H9 (cell line): ENCODE measurements at regions not wholly inside any gene's neighbourhood (a gene's known extent, or its start where the extent isn't known, plus 50 kb on each side); places are given as distances from the start of the nearest gene placed in this dataset.

Experiments used
- DNase-seq: peaks from one replicate; pipeline ENCODE4 v3.0.0-alpha.2; 2017
- H2AFZ ChIP-seq: one replicate; pipeline ENCODE4 v1.6.1; 2013; ENCODE audit warnings: mild to moderate bottlenecking, low read length, control low read depth, moderate library complexity
- H2AK5ac ChIP-seq: 2 replicates; pipeline ENCODE4 v1.6.1; 2013; ENCODE audit warnings: low read length, control low read depth, mixed read lengths; ENCODE audit not compliant: insufficient read length
- H2BK120ac ChIP-seq: one replicate; pipeline ENCODE4 v1.6.1; 2013; ENCODE audit warnings: low read depth, mild to moderate bottlenecking, low read length, control low read depth, inconsistent platforms; ENCODE audit not compliant: poor library complexity, severe bottlenecking
- H2BK12ac ChIP-seq: 2 replicates; pipeline ENCODE4 v1.6.1; 2013; ENCODE audit warnings: low read length, control low read depth, mixed read lengths, low read depth; ENCODE audit not compliant: insufficient read length
- H2BK15ac ChIP-seq: 2 replicates; pipeline ENCODE4 v1.6.1; 2013; ENCODE audit warnings: low read depth, low read length, control low read depth
- H2BK20ac ChIP-seq: one replicate; pipeline ENCODE4 v1.6.1; 2013; ENCODE audit warnings: low read depth, mild to moderate bottlenecking, low read length, control low read depth, inconsistent platforms; ENCODE audit not compliant: poor library complexity, severe bottlenecking
- H2BK5ac ChIP-seq: 2 replicates; pipeline ENCODE4 v1.6.1; 2013; ENCODE audit warnings: low read length, control low read depth, mixed read lengths; ENCODE audit not compliant: insufficient read length
- H3K14ac ChIP-seq: 2 replicates; pipeline ENCODE4 v1.6.1; 2013; ENCODE audit warnings: low read length, control low read depth; ENCODE audit not compliant: insufficient read depth
- H3K18ac ChIP-seq: 2 replicates; pipeline ENCODE4 v1.6.1; 2013; ENCODE audit warnings: low read depth, mild to moderate bottlenecking, mixed read lengths, low read length, control low read depth; ENCODE audit not compliant: insufficient read length
- H3K23ac ChIP-seq: 2 replicates; pipeline ENCODE4 v1.6.1; 2013; ENCODE audit warnings: low read length, control low read depth, mixed read lengths, low read depth; ENCODE audit not compliant: insufficient read length
- H3K23me2 ChIP-seq: 2 replicates; pipeline ENCODE4 v1.6.1; 2013; ENCODE audit warnings: low read depth, mild to moderate bottlenecking, mixed read lengths, low read length, control low read depth; ENCODE audit not compliant: insufficient read length, poor library complexity, severe bottlenecking
- H3K27ac ChIP-seq: 2 replicates; pipeline ENCODE4 v1.5.1; 2013; ENCODE audit warnings: low read length, control low read depth, mixed read lengths, low read depth; ENCODE audit not compliant: insufficient read length
- H3K27me3 ChIP-seq: 2 replicates; pipeline ENCODE4 v1.6.1; 2013; ENCODE audit warnings: low read length, control low read depth, inconsistent platforms; ENCODE audit not compliant: insufficient read depth
- H3K4ac ChIP-seq: 2 replicates; pipeline ENCODE4 v1.6.1; 2013; ENCODE audit warnings: low read depth, mild to moderate bottlenecking, control low read depth, inconsistent platforms, low read length, moderate library complexity
- H3K4me1 ChIP-seq: 2 replicates; pipeline ENCODE4 v1.6.1; 2013; ENCODE audit warnings: low read length, control low read depth, inconsistent platforms; ENCODE audit not compliant: insufficient read depth
- H3K4me2 ChIP-seq: 2 replicates; pipeline ENCODE4 v1.6.1; 2013; ENCODE audit warnings: low read length, control low read depth, mixed read lengths; ENCODE audit not compliant: insufficient read length, insufficient read depth
- H3K56ac ChIP-seq: 2 replicates; pipeline ENCODE4 v1.6.1; 2013; ENCODE audit warnings: low read depth, mild to moderate bottlenecking, mixed read lengths, low read length, control low read depth; ENCODE audit not compliant: insufficient read length
- H3K79me1 ChIP-seq: 2 replicates; pipeline ENCODE4 v1.6.1; 2013; ENCODE audit warnings: low read depth, mild to moderate bottlenecking, moderate library complexity, low read length, control low read depth, inconsistent platforms; ENCODE audit not compliant: insufficient read depth, poor library complexity, severe bottlenecking
- H3K79me2 ChIP-seq: 2 replicates; pipeline ENCODE4 v1.6.1; 2013; ENCODE audit warnings: low read length, control low read depth, inconsistent platforms; ENCODE audit not compliant: insufficient read depth
- H3K9ac ChIP-seq: 2 replicates; pipeline ENCODE4 v1.6.1; 2013; ENCODE audit warnings: low read length, control low read depth, mixed read lengths; ENCODE audit not compliant: insufficient read length; ENCODE audit errors: extremely low read depth
- H3K9me3 ChIP-seq: one replicate; pipeline ENCODE4 v1.6.1; 2013; ENCODE audit warnings: low read depth, low read length, inconsistent platforms; ENCODE audit not compliant: control insufficient read depth
- H3T11ph ChIP-seq: one replicate; pipeline ENCODE4 v1.6.1; 2013; ENCODE audit warnings: mild to moderate bottlenecking, low read length, control low read depth, inconsistent platforms
- H4K20me1 ChIP-seq: one replicate; pipeline ENCODE4 v1.6.1; 2013; ENCODE audit not compliant: control insufficient read depth, insufficient read length, insufficient read depth
- H4K5ac ChIP-seq: 2 replicates; pipeline ENCODE4 v1.6.1; 2013; ENCODE audit warnings: low read depth, mild to moderate bottlenecking, mixed read lengths, low read length, control low read depth; ENCODE audit not compliant: insufficient read length
- H4K8ac ChIP-seq: replicated peaks from 2 replicates; pipeline ENCODE4 v1.6.1; 2013; ENCODE audit warnings: low read length, control low read depth, mixed read lengths, low read depth; ENCODE audit not compliant: insufficient read length
- H4K91ac ChIP-seq: 2 replicates; pipeline ENCODE4 v1.6.1; 2013; ENCODE audit warnings: low read depth, mild to moderate bottlenecking, moderate library complexity, mixed read lengths, low read length, control low read depth; ENCODE audit not compliant: insufficient read length
- H3K27ac Mint-ChIP-seq, 3 experiments: 2 replicates in 2 of 3; 3 replicates in 1 of 3; pipeline ENCODE4 v1.8.0; 2020 to 2021; ENCODE audit warnings: mixed read lengths in 3 of 3, mild to moderate bottlenecking in 1 of 3, moderate library complexity in 1 of 3
- H3K27me3 Mint-ChIP-seq: 2 replicates; pipeline ENCODE4 v1.8.0; 2021; ENCODE audit warnings: low read depth, mild to moderate bottlenecking, moderate library complexity, mixed read lengths
- H3K36me3 Mint-ChIP-seq, 3 experiments: 2 replicates in 2 of 3; 3 replicates in 1 of 3; pipeline ENCODE4 v1.8.0; 2020 to 2021; ENCODE audit warnings: low read depth in 3 of 3, mixed read lengths in 3 of 3; ENCODE audit not compliant: insufficient read depth in 1 of 3
- H3K4me1 Mint-ChIP-seq, 2 experiments: 2 replicates each; pipeline ENCODE4 v1.8.0; 2020; ENCODE audit warnings: mixed read lengths in 2 of 2
- H3K4me3 Mint-ChIP-seq, 2 experiments: 2 replicates in 1 of 2; 3 replicates in 1 of 2; pipeline ENCODE4 v1.8.0; 2020 to 2021; ENCODE audit warnings: mild to moderate bottlenecking in 2 of 2, mixed read lengths in 2 of 2, moderate library complexity in 1 of 2
- H3K9me3 Mint-ChIP-seq, 2 experiments: 2 replicates in 1 of 2; 3 replicates in 1 of 2; pipeline ENCODE4 v1.8.0; 2020; ENCODE audit warnings: mild to moderate bottlenecking in 2 of 2, mixed read lengths in 2 of 2, moderate library complexity in 1 of 2
- CTCF ChIP-seq: fragments of 200-600 bp; sonication (generic); conservative IDR thresholded peaks from 3 replicates; pipeline ENCODE4 v1.8.0; 2021; ENCODE audit warnings: antibody characterized with exemption, mild to moderate bottlenecking
- WGBS: extraction: QIAGEN DNeasy Blood & Tissue Kit; methylation state at CpG from one replicate; pipeline ENCODE4 v1.1.7; 2013; ENCODE audit warnings: missing lambda C conversion rate, low lambda C conversion rate, mixed read lengths; ENCODE audit not compliant: insufficient read length; ENCODE audit errors: extremely low coverage; 5-methylcytosine and 5-hydroxymethylcytosine counted together

- no peak overlapping the region for H2BK20ac ChIP-seq
- H3K9me3 Mint-ChIP-seq: no peaks in the 10 kb centered on the region
- TF ChIP-seq CTCF: no peak
- no peaks in the 10 kb centered on the region; the same call in 1 of the 2 replicates for H3K27me3 Mint-ChIP-seq
- H3K4ac ChIP-seq: no peak overlapping the region
- no peak overlapping the region for H2BK5ac ChIP-seq
- H2BK120ac ChIP-seq: no peak overlapping the region
- no peak overlapping the region for H2BK12ac ChIP-seq
- H3K27me3 ChIP-seq: no peaks in the 10 kb centered on the region
- no peak overlapping the region for H2AFZ ChIP-seq
- no peaks in the 10 kb centered on the region for H3K79me1 ChIP-seq
- H3K4me3 Mint-ChIP-seq: no peak overlapping the region
- H3K18ac ChIP-seq: no peak overlapping the region
- H3K56ac ChIP-seq: no peak overlapping the region
- no peak overlapping the region for H4K91ac ChIP-seq
- H3K4me1 Mint-ChIP-seq: peaks cover 20 to 24% of the 10 kb centered on the region in 2 experiments
- DNase-seq: no peak
- H3K79me2 ChIP-seq: no peaks in the 10 kb centered on the region
- no peak overlapping the region for H3T11ph ChIP-seq
- H3K36me3 Mint-ChIP-seq: no peaks in the 10 kb centered on the region
- H3K9ac ChIP-seq: no peak overlapping the region
- H3K27ac Mint-ChIP-seq: no peak overlapping the region
- H4K20me1 ChIP-seq: no peaks in the 10 kb centered on the region
- H3K9me3 ChIP-seq: no peaks in the 10 kb centered on the region
- no peaks in the 10 kb centered on the region for H3K23me2 ChIP-seq
- no CpG with 5 or more reads among the region's 5 CpGs for WGBS
- no peak overlapping the region for H2BK15ac ChIP-seq
- no peak overlapping the region for H4K5ac ChIP-seq
- H4K8ac ChIP-seq: no peak overlapping the region
- no peak overlapping the region for H3K27ac ChIP-seq
- H3K23ac ChIP-seq: no peak overlapping the region
- no peak overlapping the region for H2AK5ac ChIP-seq
- H3K14ac ChIP-seq: no peak overlapping the region
- H3K4me1 ChIP-seq: peaks cover 5% of the 10 kb centered on the region
- no peak overlapping the region for H3K4me2 ChIP-seq
Measured at GRCh38 chr5:167720676-167721260, 570.7 kb upstream of the WWC1 start.
